ENCODE measurements at regions not wholly inside any gene's neighbourhood (a gene's known extent, or its start where the extent isn't known, plus 50 kb on each side); places are given as distances from the start of the nearest gene placed in this dataset.

- no peaks in the 10 kb centered on the region for H3K36me3 ChIP-seq (ENCODE audit: control insufficient read depth, insufficient read depth, low read length)
- intact Hi-C loops (cut with micrococcal nuclease; ENCODE audit: unreplicated experiment) (no loop called here), in situ Hi-C loops (cut with HindIII; ENCODE audit: low pct_unique_long_range_greater_than_20kb, low sequenced_read_pairs) (no loop called here)
- H3K27ac ChIP-seq (ENCODE audit: low read length) = no peak overlapping the region
- H3K9me3 ChIP-seq (ENCODE audit: control insufficient read depth, insufficient read depth, low read depth, low read length) = no peaks in the 10 kb centered on the region
- ChIA-PET CTCF (no interaction called here), POLR2A (no interaction called here)
- no peaks in the 10 kb centered on the region for H3K27me3 ChIP-seq (ENCODE audit: control insufficient read depth, insufficient read depth, low read length)
- ATAC-seq (peak; percentile 91), DNase-seq (ENCODE audit: low read depth, low spot score) (peak; percentile 92)
- no peak for TF ChIP-seq SIN3A (IDR thresholded peaks at IDR 0.05; ENCODE audit: borderline replicate concordance, insufficient read depth, low read depth, low read length)
- TF ChIP-seq CTCF (IDR thresholded peaks at IDR 0.05) = no peak
- no peak for TF ChIP-seq POLR2AphosphoS5 (IDR thresholded peaks at IDR 0.05; ENCODE audit: low read depth, low read length)
- H3K4me3 ChIP-seq (ENCODE audit: low read depth in 2 of 2, low read length in 2 of 2) = no peak overlapping the region
- H3K4me1 ChIP-seq (ENCODE audit: control insufficient read depth, insufficient read depth, low read length) = peaks cover 2% of the 10 kb centered on the region; the same call in 1 of the 2 replicates
- BruUV-seq (replicated peaks) = no TSS peak
Observed at GRCh38 chr2:19538411-19538963, 180.1 kb upstream of the OSR1 start.

- Histone ChIP-seq H3K4me1 (ENCODE audit: control insufficient read depth, insufficient read depth, low read length) (peaks cover 2% of the 10 kb centered on the region; the same call in 1 of the 2 replicates), H3K9me3 (ENCODE audit: control insufficient read depth, insufficient read depth, low read depth, low read length) (no peaks in the 10 kb centered on the region), H3K27ac (ENCODE audit: low read length) (no peak overlapping the region), H3K4me3 (ENCODE audit: low read depth in 2 of 2, low read length in 2 of 2) (no peak overlapping the region), H3K27me3 (ENCODE audit: control insufficient read depth, insufficient read depth, low read length) (no peaks in the 10 kb centered on the region), H3K36me3 (ENCODE audit: control insufficient read depth, insufficient read depth, low read length) (no peaks in the 10 kb centered on the region)
- intact Hi-C loops (cut with micrococcal nuclease; ENCODE audit: unreplicated experiment) (no loop called here), in situ Hi-C loops (cut with HindIII; ENCODE audit: low pct_unique_long_range_greater_than_20kb, low sequenced_read_pairs) (no loop called here)
- ChIA-PET POLR2A (no interaction called here), CTCF (no interaction called here)
- TF ChIP-seq CTCF (IDR thresholded peaks at IDR 0.05) = no peak
- TF ChIP-seq POLR2AphosphoS5 (IDR thresholded peaks at IDR 0.05; ENCODE audit: low read depth, low read length) = no peak
- no peak for TF ChIP-seq REST (IDR thresholded peaks at IDR 0.05; ENCODE audit: insufficient read depth in 1 of 2, low read depth in 2 of 2, low read length in 1 of 2)
- no peak for TF ChIP-seq SIN3A (IDR thresholded peaks at IDR 0.05; ENCODE audit: borderline replicate concordance, insufficient read depth, low read depth, low read length)
- TF ChIP-seq TCF7L2 (IDR thresholded peaks at IDR 0.05; ENCODE audit: low read depth, low read length) = no peak
- DNase-seq (ENCODE audit: low read depth, low spot score) = no peak
- BruUV-seq (replicated peaks) = no TSS peak
- no peak for ATAC-seq
Observed at GRCh38 chr2:19536136-19536535, 177.7 kb upstream of the OSR1 start.
